Gastrocnemius medialis (tissue), 4 donors: ENCODE measurements at regions not wholly inside any gene's neighbourhood (a gene's known extent, or its start where the extent isn't known, plus 50 kb on each side); places are given as distances from the start of the nearest gene placed in this dataset.

Source experiments
- CTCF ChIP-seq, 5 experiments: fragments of 450-650 bp in 3 of 5; fragments of 200-600 bp in 2 of 5; sonication (generic) in 2 of 5; IDR thresholded peaks in 4 of 5; conservative IDR thresholded peaks in 1 of 5; 1 replicate in 4 of 5; 2 replicates in 1 of 5; pipeline ENCODE4 v1.5.1; 2016 to 2019; ENCODE audit warnings: antibody characterized with exemption in 5 of 5, mild to moderate bottlenecking in 3 of 5, moderate library complexity in 3 of 5
- POLR2A ChIP-seq, 2 donors: fragments of 450-650 bp; IDR thresholded peaks; one replicate each; pipeline ENCODE4 v1.6.1; 2017; ENCODE audit warnings: antibody characterized with exemption in 2 of 2, mild to moderate bottlenecking in 2 of 2, moderate library complexity in 2 of 2

DNA sequence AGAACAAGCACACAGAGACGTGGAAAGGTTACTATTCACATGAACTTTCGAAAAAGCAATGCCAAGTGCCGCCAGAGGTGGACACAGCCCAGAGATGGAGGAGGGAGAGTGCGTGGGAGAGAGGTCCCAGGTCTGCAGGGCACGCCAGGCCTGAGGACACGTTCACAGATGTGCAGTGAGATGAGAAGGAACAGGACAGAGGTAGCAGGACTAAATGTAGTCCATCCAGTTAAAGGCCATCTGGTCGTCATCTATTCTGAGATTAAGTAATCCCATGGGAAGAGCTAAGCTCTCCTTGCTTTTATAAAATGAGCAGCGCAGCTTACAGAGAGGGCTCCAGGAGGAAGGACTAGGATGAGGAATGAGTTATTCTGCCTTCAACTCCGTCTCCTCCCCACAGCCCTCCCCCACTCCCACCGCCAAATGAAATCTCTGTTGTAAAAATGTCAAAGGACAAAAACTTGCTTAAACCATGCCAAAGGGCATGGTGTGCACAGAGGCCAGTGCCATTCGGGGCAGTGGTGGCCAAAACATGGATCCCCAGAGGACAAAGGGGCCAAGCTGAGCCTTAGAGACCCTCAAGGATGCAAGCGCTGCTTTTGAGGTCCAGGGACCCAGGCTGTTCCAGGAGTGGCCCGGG is 85.4 kb upstream of the SLC25A33 start:
- TF ChIP-seq POLR2A (IDR thresholded peaks at IDR 0.05), result no peak
- no peak for TF ChIP-seq CTCF (IDR thresholded peaks at IDR 0.05 in 4 of 5, conservative IDR thresholded peaks at IDR 0.05 in 1 of 5)
